Bone marrow (tissue), 2 donors: ENCODE measurements at regions not wholly inside any gene's neighbourhood (a gene's known extent, or its start where the extent isn't known, plus 50 kb on each side); places are given as distances from the start of the nearest gene placed in this dataset.

Experiments used
- DNase-seq, 2 donors: peaks; one replicate each; lab custom pipeline; 2025; lab: John Stamatoyannopoulos, UW

DNA sequence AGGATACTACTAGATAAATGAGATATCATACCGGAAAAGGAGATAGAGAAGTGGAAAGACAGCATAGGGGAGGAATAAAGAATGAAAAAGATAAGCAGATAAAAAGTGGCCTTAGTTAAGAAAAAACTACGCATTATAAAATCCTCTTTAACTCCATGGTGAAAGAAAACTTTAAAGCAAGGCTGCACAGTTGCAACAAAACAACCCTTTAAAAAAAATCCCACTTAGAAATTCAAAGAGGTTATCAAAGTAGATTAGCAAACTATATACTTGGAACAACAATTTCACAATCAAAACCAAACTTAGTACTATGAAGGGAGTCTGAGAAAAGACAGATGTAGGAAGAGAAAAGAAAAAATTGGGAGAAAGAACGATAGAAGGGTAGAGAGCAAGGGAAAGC, 133.4 kb upstream of the OSR1 start:
- DNase-seq, result no peak

DNA sequence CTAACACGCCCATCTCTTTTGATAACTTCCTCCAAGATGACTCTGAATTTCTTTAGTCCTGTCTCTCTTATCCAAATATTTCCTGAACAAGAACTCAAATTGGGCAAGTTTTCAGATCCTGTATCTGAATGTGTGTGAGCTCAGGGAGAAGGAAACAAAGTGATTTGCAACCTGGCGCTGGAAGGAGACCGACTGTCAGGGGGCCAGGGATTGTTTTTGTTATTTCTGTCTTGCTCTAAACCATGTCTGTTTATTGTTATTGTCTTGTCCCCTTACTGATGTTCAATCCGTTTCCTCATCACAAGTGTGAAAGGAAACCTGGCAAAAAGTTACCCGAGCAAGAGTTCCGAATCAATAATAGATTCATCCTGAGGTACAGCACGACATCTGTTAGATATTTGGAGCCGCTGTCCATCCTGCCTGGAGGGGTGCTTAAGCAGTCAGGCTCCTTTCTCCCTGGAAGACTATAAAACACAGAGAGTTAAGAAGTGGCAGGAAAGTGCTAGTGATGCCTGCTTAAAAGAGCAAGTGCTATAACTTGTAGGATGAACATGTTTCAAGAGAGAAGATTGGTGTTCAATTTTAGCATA, 132.5 kb upstream of the OSR1 start:
- DNase-seq, result no peak

DNA sequence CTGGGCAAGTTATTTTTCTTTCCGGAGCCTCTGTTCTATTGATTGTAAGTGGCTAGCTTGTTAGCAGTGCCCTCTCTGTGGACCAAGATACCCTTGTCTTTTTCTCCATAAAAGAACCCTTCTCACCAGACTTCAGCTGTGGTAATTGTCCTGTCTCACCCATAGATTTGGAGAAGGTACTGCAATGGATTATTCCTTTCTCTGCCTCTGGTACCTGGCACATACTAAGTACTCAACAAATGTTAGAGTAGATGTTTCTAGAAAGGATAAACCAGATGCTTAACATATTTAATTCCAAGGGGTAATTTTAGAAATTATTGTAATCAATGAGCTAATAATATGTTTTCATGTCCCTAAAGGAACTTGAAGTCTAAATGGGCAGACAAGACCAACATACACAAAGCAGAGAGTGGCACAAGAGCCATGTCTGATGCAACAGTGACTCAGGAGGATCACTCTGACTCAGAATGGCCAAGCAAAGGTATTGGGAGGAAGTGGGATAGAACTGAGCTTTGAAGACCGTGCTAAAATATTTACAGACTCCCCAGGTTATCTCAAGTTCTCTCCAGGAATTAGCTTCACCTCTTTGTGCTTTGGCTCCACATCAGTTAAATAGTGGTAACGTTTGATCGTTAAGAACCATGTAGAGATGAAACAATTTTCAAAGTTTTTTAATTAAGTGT, 129.7 kb upstream of the OSR1 start:
- DNase-seq, result no peak

DNA sequence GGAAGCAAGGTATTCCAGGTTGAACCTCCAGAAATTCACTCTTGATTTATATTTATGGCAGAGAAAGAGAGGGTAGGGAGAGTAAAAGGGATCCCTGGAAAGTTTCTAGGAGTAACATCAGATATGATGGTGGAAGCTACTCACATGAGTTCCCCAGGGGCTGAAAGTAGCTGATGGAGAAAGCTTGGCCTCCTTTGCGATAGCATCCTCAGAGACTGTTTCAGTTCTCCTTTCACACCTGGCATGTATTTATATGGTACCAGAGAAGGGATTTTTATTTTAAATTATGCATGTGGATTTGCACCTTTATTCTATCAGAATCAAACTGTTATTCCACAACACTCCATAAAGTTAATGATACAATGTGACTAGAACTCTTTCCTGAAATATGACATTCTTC, 126.3 kb upstream of the OSR1 start:
- no peak for DNase-seq

DNA sequence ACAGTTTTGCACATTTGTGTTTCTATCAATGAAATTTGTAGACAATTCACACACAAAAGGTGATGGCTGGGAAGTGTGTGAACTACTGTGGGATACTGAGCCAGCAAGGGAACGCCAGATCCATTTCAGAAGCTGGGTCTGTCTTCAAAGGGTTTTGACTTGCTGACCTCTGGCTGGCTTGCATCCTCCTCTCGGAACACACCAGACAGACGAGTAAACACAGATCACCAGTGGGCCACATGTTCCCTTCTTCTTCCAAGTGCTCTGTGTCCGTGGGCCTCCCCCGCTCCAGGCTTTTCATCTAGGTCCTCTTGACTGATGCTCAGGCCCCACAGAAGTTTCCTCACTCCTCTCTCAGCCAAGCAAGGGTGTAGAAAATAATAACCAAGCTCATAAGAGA, 122.2 kb upstream of the OSR1 start:
- DNase-seq, result no peak

DNA sequence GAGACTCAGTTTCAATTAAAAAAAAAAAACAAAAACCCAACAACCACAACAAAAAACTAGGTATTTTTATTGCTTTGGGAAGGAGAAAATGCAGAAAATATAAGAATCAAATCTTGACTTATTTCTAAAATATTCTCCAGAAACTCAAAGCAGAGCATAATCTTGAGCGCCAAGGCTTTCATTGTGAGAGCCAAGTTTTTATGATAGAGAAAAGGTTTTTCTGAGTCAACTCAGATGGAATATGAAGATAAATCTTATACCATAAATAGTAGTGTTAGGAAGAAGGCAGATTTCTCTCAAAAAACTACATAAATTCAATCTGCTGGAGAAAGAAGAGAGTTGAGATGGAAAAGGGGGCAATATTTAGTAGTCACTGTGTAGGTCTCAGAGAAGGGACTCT, 121.2 kb upstream of the OSR1 start:
- no peak for DNase-seq

DNA sequence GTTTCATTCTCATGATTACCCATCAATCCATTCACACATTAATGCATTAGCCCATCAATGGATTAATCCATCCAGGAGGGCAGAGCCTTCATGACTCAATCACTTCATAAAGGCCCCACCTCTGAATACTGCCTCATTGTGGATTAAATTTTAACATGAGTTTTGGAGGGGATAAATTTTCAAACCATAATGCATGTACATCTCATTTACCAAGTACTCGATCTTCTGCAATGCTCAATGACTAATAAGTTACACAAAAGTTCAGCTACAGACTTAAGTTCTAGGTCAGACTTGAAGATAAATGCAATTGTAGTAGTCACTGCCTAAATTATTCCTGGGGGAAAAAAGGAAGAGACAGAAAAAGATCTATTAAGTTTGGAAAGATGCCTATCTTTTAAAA, 120.0 kb upstream of the OSR1 start:
- DNase-seq, result no peak

DNA sequence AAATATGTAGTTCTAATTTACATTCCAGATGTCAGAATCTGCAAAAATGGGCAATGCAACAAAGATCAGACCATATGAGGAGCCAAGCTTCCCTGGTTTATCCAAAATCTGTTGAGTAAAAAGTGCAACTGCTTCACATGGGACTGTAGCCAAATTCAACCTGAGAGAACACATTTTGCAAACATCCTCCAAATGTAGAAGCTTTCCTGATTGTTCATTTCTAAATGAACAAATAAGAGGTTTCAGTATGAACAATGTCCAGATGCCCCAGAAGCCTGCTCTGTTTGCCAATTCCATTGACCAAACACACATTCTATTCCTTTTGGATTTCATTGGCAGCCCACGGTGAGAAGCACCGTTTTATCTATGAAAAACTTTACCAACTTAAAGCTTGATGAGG, 117.9 kb upstream of the OSR1 start:
- DNase-seq, result no peak

DNA sequence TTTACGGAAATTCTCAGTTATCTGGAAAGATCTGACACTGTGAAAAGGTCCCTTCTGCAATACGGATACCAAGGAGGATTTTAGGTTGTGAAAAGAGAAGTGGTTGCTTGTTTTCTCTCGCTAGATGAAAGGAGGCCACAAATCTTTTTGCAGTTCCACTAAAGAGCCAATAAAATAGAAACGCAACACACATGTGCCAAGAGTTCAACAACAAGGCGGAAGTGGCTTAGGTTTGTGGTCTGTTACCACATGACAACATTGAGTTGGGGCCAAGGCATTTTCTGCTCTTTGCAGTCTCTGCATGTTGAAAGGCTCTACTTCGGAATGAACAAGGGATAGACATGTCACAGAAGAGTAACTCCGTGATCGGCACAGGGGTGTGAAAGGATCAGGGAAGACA, 115.7 kb upstream of the OSR1 start:
- DNase-seq, result no peak

DNA sequence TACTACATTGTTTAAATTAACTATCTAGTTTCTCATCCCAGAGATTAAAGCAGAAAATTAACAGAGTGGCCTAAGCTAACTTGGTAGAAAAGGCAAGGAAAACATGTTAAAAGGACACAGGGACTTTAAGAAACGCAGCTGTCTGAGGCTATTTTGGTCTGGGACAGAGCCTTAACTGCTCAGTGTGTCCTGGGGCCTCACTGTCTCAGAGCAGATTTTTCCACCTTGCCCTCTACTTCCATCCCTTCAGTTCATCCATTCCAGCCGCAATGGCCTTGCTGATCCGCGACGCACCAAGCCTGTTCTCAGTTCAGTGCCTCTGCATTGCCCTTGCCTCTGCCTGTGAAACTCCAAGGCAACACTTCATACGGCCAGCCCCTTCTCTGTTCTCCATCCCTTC, 114.9 kb upstream of the OSR1 start:
- no peak for DNase-seq

DNA sequence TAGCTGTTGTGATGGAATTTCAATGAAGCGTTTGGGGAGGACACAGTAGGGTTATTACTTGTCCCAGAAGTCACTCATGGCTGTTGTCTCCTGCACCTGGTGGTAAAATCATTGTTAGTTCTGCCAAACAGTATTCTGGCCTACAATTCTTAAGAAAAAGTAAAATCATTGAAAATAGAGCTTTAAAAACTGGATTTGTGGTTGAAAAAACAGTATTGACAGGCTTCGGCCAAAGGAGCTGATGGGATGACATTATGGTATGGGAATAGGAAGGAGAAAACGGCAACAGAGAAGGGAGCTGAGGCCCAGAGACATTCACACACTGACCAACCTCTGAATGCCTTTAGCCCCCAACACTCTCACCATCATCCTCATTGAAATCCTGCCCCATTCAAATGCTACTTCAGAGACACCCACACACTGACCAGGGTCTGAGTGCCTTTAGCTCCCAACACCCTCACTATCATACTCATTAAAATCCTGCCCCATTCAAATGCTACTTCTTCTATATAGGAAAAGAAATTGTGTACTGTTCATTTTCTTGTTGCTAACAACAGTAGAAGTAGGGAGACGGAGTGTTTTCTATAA, 114.1 kb upstream of the OSR1 start:
- DNase-seq, result no peak

DNA sequence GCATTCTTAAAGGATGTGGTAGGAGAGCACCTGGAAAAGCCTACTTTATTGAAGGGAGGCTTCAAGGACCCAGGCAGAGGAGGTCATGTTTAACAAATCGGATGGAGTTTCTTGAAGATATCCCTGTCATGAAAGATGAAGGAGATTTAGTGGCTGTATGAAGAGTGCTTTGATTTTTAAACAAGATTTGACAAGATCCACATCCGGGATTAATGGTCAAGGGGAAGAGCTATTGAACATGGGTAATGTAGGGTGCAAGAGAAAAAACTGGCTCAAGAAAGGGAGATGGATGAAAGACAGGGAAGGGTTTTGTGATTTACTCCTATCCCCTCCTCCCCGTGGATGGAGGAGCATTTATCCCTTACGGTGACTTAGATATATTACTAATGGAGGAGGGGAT, 113.1 kb upstream of the OSR1 start:
- DNase-seq, result no peak

DNA sequence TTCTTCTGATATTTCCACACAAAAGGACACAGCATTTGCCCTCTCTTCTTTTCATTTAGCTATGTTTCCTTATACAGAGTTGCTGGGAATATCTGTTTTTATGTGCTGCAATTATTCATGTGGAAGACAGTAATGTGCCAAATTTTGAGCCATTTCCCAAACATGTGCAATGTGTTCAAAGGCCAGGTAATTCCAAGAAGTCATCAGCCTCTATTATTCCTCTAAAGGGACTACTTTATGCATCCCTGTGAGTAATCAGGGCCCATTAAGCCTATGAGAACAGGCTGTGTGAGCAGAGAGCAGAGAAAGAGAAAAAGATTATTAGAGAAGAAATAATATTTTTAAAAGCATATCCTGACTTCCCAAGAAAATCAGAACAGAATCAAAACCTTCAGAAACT, 107.6 kb upstream of the OSR1 start:
- DNase-seq, result no peak

DNA sequence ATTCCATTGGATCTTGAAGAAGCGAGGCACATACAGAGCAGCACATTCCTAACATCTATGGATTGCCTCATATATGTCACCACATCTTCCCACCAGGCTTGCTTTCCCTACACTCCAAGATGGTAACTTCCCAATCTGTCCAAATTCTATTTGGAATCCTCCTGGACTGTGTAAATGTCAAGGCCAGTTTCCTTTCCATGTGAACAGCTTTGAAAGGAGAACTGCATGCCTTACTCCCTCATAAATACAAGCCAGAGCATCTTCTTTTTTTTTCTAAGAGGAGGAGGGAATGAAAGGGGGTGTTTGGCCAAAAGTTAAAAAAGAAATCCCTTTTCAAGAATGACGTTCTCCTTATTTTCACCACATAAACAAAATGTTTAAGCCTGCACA, 103.8 kb upstream of the OSR1 start:
- DNase-seq, result no peak

DNA sequence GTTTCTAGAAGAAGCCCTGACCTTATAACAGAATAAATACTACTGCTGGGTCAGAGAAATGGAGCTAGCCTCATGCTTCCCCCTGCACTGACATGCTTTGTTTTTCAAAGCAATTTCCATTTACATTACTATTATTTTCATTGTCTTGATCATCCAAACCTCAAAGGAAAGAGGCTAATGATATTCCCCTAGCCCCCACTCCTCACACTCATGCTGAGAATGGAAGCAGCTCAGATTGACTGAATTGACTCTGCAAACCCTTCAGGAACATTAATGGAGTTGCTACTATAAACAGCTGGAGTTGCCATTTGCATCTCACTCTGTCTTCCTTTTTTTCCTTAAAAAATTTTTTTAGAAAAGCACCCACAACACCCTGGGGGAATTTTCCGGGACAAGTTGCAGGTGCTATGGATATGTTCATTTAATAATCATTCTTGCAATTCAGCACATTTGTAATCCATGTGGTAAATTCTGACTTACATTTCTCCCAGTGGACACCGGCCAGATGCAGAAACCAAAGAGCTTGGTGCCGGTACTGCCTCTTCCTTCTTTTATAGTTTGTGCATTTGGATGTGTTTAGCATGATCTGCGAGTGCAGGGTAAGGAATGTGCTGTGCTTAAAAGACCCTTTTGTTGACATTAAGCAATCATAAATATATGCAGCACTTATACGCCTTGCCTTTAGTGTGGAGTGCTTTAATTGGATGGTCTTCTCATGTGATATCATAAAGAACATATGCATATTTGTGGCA, 103.3 kb upstream of the OSR1 start:
- no peak for DNase-seq

DNA sequence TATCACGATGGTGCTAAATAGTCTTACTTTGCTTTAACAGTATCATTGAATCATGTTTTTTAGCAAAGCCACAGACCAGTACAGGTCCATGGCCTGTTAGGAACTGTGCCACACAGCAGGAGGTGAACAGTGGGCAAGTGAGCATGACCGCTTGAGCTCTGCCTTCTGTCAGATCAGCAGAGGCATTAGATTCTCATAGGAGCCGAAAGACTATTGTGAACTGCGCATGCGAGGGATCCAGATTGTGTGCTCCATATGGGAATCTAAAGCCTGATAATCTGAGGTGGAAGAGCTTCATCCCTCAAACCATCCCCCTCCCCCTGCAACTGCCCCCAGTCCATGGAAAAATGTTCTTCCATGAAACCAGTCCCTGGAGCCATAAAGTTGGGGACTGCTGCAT, 102.3 kb upstream of the OSR1 start:
- no peak for DNase-seq

DNA sequence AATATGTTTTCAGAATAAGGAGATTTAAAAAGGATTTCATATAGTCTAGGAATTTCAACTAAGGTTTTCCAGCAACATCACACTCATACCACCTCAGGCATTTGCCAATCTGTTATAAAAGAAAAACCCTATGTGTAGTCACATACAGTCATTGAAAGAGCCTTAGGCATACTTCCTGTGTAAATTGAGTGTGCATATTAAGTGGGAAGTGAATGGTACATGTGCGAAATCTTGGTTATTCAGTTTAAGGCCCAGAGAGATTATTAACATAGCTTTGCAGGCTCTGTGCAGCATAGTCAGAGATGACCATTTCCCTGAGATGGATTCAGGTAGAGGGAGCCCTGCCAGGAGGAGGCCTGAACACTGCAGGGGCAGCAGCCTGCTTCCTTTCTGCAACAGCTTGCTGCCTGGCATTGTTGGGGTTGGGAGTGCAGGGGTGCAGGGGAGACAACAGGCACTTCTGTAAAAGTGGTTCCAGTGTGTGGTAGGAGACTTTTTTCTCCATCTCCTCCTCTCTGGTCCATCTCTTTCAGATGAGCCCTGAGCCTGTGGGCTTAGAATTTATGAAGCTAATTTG, 100.1 kb upstream of the OSR1 start:
- no peak for DNase-seq

DNA sequence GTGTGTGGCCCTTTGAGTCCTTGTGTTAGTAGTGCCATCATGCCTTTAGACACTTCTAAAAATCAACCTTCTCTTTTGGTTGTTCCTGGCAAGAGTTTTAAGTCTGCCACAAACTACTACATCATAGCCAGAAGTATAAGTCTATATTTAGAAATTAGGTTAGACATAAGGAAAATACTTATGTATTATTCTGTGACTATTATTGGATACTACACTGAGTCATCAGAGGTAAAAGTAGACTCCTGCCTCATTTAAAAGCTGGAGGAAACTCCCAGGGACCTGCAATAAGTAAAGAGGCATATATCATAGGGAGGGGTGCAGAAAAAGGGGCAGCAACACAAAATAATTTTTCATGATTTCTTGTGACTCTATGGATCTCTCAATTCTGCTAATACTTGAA, 99.4 kb upstream of the OSR1 start:
- DNase-seq, result no peak

DNA sequence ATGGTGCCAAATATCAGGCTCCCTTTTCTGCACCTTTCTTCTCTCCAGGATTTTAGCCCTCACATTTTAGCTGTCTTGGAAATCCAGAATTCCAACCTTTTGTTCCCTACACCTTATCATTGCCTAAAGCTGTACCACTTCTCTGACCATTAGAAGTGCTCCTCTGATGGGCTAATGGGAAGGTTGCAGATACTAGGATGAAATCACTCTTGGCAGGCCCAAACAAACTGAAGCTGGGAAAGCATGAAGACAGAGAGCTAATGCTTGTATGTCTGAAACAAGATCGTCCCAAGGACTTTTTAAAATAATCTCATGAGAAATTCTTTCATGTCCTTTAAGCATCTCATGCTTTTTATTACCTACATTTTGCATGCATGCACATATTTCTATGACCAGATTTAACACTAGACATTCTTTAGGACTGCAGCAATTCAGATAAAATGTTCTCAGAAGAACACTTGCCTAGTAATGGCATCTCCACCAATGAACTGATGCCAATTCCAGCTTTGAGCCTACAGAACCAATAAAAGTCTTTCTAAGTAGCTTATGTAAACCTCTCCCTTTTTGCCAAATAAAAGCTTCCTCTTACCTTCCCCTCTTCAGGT, 98.4 kb upstream of the OSR1 start:
- DNase-seq, result no peak

DNA sequence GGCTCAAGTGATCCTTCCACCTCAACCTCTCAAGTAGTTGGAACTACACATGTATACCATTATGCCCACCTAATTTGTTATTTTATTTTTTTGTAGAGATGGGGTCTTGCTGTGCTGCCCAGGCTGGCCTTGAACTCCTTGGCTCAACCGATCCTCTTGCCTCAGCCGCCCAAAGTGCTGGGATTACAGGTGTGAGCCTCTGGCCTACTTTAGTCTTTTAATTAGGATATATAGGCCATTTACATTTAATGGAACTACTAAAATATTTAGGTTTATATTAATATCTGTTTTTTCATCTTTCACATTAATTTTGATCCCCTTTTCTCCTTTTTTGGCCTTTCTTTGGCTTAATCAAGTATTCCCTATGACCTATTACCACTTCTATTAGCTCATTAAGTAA, 95.7 kb upstream of the OSR1 start:
- no peak for DNase-seq

DNA sequence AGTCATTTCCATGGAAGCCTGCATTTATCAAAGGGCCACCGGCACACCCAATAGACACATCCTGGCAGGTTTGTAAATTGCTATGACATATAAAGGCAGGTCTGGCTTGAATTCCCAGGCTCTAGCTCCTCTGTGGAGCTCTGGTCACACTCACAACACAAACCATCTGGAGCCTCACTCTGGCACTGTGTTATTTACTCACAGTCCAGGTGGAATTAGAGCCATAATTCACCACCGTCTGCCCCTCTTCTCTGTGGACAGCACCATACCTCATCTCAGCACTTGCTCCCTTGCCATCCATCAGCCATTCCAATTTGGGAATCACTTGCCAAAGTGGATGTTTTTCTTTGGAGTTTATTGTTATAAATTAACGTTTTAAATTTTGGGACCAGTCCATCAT, 84.3 kb upstream of the OSR1 start:
- no peak for DNase-seq

DNA sequence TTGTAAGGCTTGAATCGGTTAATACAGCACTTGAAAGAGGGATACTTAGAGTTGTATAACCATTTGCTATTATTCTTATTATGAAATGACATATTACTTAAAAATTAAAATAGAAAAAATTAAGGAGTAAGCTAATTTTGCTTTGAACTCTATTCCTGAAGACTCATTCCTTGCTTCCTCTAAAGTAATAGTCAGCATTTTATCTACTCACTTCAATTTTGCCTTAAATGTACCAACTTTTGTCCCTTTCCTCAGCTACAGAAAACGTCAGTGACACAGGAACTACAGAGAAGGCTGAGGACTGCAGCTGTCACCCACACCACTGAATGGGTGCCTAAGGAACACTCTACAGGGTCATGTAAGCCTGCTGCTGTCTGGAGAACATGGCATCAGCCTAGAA, 80.7 kb upstream of the OSR1 start:
- DNase-seq, result no peak

DNA sequence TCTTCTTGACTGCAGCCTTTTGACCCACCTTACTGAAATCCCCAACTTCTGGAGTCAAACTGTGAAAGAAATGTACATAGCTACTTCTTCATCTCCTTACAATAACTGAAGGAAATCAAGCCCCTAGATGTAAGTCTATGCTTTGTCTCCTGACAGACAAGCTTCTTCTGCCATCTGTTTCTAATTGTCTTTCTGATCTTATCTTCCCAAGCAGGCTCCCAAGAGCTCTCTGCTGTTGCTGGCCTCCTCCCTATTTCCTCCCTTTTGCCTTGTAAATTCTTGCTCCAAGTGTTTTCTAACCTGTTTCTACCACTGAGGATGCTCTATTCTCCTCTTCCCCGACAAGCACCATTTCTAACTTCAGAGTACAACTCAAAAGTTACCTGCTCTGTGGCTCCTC, 77.4 kb upstream of the OSR1 start:
- DNase-seq, result no peak
